Right lobe of liver (tissue), 4 donors: ENCODE measurements at regions not wholly inside any gene's neighbourhood (a gene's known extent, or its start where the extent isn't known, plus 50 kb on each side); places are given as distances from the start of the nearest gene placed in this dataset.

Source experiments
- POLR2A ChIP-seq: fragments of 450-650 bp; IDR thresholded peaks from one replicate; pipeline ENCODE4 v1.6.1; 2017; ENCODE audit warnings: antibody characterized with exemption, mild to moderate bottlenecking
- TF ChIP-seq, protein P1 (sequence below), 4 donors: fragments of 200-600 bp in 3 of 4; fragments of 450-650 bp in 1 of 4; IDR thresholded peaks; one replicate each; pipeline versions ENCODE4 v1.5.1 to v1.8.0; 2016 to 2022; ENCODE audit warnings: antibody characterized with exemption in 4 of 4, mild to moderate bottlenecking in 2 of 4
- donor health status: DM: no; HTN: no; CAD: no.
- donor health status: DM: no; HTN: no; CAD: no.
- donor health status: DM: no; HTN: yes; CAD: no.

DNA sequence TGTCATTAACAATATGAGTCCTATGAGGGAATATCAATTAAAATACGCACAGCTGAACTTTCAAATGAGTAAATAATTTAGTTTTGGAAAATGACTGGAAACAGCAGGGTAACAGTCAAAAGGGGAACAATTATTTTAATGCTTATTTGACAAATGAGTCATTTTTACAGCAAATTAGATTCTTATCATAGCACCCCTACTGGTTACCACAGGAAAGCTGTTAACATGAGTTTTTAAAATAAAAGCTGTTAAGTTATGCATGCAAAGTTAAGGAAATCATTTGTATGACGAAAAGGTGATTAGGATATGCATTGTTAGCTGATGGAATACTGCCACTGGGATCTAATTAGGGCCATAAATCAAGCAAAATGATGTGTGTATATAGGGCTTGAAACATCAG, 435.1 kb upstream of the MEIS1 start:
- TF ChIP-seq, protein P1, sequence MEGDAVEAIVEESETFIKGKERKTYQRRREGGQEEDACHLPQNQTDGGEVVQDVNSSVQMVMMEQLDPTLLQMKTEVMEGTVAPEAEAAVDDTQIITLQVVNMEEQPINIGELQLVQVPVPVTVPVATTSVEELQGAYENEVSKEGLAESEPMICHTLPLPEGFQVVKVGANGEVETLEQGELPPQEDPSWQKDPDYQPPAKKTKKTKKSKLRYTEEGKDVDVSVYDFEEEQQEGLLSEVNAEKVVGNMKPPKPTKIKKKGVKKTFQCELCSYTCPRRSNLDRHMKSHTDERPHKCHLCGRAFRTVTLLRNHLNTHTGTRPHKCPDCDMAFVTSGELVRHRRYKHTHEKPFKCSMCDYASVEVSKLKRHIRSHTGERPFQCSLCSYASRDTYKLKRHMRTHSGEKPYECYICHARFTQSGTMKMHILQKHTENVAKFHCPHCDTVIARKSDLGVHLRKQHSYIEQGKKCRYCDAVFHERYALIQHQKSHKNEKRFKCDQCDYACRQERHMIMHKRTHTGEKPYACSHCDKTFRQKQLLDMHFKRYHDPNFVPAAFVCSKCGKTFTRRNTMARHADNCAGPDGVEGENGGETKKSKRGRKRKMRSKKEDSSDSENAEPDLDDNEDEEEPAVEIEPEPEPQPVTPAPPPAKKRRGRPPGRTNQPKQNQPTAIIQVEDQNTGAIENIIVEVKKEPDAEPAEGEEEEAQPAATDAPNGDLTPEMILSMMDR (IDR thresholded peaks at IDR 0.05): no peak
- no peak for TF ChIP-seq POLR2A
